GM21737 (cell line): ENCODE measurements at regions not wholly inside any gene's neighbourhood (a gene's known extent, or its start where the extent isn't known, plus 50 kb on each side); places are given as distances from the start of the nearest gene placed in this dataset.
A peak's percentile ranks its signal among the peaks of the same experiment; 100 is the strongest.

Experiments
- ATAC-seq: cut with Tn5 transposase; IDR thresholded peaks from one replicate; pipeline ENCODE4 v1.9.1; 2021; ENCODE audit warnings: mild to moderate bottlenecking, moderate library complexity; ENCODE audit not compliant: unreplicated experiment

- no peak for ATAC-seq
Measured at GRCh38 chr1:200319148-200319547, 90.7 kb downstream of the ZNF281 start.

GRCh38 chr1:200317236-200317635 is 92.6 kb downstream of the ZNF281 start:
- no peak for ATAC-seq

- no peak for ATAC-seq
Measured at GRCh38 chr1:200316148-200316803, 93.6 kb downstream of the ZNF281 start.

GRCh38 chr1:200314085-200314750 is 95.6 kb downstream of the ZNF281 start:
- ATAC-seq = no peak

GRCh38 chr1:200311256-200311655 is 98.6 kb downstream of the ZNF281 start:
- ATAC-seq = no peak

- ATAC-seq = no peak
Measured at GRCh38 chr1:200310824-200311223, 99.0 kb downstream of the ZNF281 start.

- ATAC-seq = no peak
Measured at GRCh38 chr1:200307755-200308066, 102.1 kb downstream of the ZNF281 start.

- peak; percentile 42 for ATAC-seq
Measured at GRCh38 chr1:200306944-200307754, 102.7 kb downstream of the ZNF281 start.

GRCh38 chr1:200305806-200306205 is 104.0 kb downstream of the ZNF281 start:
- no peak for ATAC-seq

- no peak for ATAC-seq
Measured at GRCh38 chr1:200304171-200304570, 105.7 kb downstream of the ZNF281 start.

- ATAC-seq = no peak
Measured at GRCh38 chr1:200302921-200303290, 106.9 kb downstream of the ZNF281 start.

- peak; percentile 61 for ATAC-seq
Measured at GRCh38 chr1:200302192-200302920, 107.5 kb downstream of the ZNF281 start.

- no peak for ATAC-seq
Measured at GRCh38 chr1:200301152-200301551, 108.7 kb downstream of the ZNF281 start.

GRCh38 chr1:200299571-200299970 is 110.3 kb downstream of the ZNF281 start:
- ATAC-seq = no peak

GRCh38 chr1:200298242-200298641 is 111.6 kb downstream of the ZNF281 start:
- ATAC-seq = no peak

GRCh38 chr1:200296091-200296661 is 113.7 kb downstream of the ZNF281 start:
- no peak for ATAC-seq

GRCh38 chr1:200294241-200294640 is 115.6 kb downstream of the ZNF281 start:
- ATAC-seq = no peak

- ATAC-seq = no peak
Measured at GRCh38 chr1:200292699-200293098, 117.1 kb downstream of the ZNF281 start.

GRCh38 chr1:200291106-200291505 is 118.7 kb downstream of the ZNF281 start:
- ATAC-seq = no peak

- ATAC-seq = no peak
Measured at GRCh38 chr1:200290010-200290685, 119.7 kb downstream of the ZNF281 start.
